GM18868 (cell line): ENCODE measurements at regions not wholly inside any gene's neighbourhood (a gene's known extent, or its start where the extent isn't known, plus 50 kb on each side); places are given as distances from the start of the nearest gene placed in this dataset.

Experiments
- ATAC-seq: cut with Tn5 transposase; IDR thresholded peaks from one replicate; pipeline ENCODE4 v1.9.1; 2021; ENCODE audit warnings: mild to moderate bottlenecking, moderate library complexity; ENCODE audit not compliant: unreplicated experiment

- ATAC-seq = no peak
Observed at GRCh38 chr15:98582900-98583554, 65.3 kb upstream of the IGF1R start.

DNA sequence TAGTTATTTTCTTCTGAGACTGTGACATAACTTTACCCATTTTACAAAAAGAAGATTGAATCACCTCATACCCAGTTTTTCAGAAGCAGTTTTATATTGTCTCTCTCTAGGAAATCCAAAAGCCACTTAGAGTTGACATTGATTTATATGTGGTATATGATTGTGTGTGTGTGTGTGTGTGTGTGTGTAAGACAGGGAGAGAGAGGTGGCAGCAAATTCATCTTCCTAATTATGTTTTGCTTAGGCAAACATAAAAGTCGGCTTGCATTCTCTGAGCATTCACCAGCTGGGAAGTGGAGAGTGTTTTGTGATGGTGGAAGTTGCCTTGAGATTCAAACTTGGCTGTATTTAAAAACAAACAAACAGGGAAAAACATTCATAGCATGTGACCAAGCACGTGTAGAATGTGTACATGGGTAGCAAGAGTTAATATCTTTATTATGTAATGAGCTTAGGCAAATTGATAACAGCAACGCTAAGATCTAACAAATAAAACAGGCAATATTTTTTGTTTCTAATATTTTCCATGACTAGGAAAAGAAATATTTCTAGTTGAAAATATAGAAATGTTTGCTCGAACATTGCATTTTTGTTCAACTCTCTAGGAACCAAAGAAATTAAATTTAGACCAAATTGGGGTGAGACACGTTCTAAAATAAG lies 64.4 kb upstream of the IGF1R start:
- no peak for ATAC-seq

GRCh38 chr15:98586066-98586465 lies 62.3 kb upstream of the IGF1R start:
- ATAC-seq = no peak

DNA sequence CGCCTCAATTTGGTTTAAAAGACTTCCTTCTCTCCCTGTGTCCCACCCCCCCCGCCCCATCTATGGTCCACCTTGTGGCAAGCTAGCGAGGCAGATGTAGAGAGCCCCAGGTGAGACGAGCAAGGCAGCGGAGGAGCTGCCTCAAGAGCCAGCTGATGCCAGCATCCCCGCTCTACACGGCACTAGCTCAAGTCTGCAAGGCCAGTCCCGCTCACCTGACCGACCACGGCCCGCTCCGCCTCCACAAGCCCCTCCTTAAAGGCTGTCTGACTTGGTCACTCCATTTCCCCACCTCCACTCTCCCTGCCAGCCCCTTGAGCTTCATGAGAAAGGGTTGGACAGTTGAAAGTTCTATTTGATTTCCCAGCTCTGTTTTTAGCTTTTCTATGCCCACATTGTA lies 56.2 kb upstream of the IGF1R start:
- ATAC-seq = no peak

- no peak for ATAC-seq
Observed at GRCh38 chr15:98596131-98596530, 52.2 kb upstream of the IGF1R start.

- ATAC-seq = no peak
Observed at GRCh38 chr15:98596885-98597392, 51.4 kb upstream of the IGF1R start.

- ATAC-seq = no peak
Observed at GRCh38 chr15:98597666-98598065, 50.7 kb upstream of the IGF1R start.
